NCI-H128 (cell line): ENCODE measurements at regions not wholly inside any gene's neighbourhood (a gene's known extent, or its start where the extent isn't known, plus 50 kb on each side); places are given as distances from the start of the nearest gene placed in this dataset.

Source experiments
- DNase-seq: peaks from one replicate; lab custom pipeline; 2025; ENCODE audit not compliant: unreplicated experiment; lab: John Stamatoyannopoulos, UW

DNA sequence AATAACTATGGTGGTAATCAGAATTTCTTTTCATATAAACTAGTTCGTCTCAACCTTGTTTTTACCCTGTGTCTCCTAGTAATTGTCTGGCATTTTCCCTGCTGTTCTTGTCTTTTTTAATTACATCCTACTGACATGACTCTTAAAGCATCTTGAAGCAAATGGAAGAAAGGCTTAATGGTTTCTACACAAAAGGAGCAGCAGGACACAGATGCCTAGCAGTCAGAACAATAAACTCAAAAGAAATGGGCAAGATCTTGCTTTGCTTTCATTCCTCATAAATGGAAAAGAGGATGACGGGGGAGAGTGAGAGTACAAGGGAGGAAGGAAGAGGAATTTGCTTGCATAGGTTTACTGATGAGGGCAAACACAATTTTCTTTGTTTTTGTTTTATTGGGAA is 293.2 kb upstream of the EMCN start:
- no peak for DNase-seq

GRCh38 chr4:100809506-100809905 is 291.7 kb upstream of the EMCN start:
- DNase-seq: no peak

- no peak for DNase-seq
Measured at GRCh38 chr4:100806988-100807387, 289.2 kb upstream of the EMCN start.

- DNase-seq: no peak
Measured at GRCh38 chr4:100805538-100805937, 287.7 kb upstream of the EMCN start.

GRCh38 chr4:100804576-100805360 is 286.9 kb upstream of the EMCN start:
- no peak for DNase-seq

- DNase-seq: no peak
Measured at GRCh38 chr4:100803751-100804150, 285.9 kb upstream of the EMCN start.

DNA sequence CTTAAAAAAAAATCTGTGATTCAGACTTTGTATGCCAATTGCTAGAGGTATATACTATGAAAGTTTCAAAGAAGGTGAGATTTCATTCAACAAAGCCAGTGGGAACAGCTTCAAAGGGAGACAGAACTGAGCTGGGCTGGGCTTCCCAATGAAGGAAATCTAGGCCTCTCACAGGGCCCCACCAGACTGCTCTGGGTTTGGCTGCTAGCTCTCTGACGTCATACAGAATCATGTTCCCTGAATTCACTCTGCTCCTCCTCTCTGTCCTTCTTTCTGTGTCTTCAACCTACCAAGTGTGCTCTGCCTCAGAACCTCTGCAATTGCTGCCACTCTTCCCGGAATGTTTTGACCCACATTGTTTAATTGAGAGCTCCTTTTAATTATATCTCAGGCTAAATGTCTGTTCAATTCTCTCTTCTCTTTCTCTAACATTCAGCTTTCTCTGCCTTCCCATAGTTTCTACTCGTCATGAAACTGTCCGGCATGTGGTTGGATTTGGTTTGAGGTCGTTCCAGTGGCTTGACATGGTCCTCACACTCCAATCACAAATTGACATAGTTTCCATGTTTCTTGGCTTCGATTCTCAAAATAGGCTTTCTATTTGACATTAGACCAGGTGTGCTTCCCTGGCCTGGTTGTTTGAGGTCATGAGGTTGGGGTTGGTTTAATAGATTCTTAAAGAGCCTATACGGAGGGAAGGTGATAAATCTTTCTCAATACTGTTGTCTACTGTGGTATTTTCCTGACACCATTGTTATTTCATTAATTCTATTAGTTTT is 282.1 kb upstream of the EMCN start:
- DNase-seq: no peak

- no peak for DNase-seq
Measured at GRCh38 chr4:100797791-100798190, 280.0 kb upstream of the EMCN start.

DNA sequence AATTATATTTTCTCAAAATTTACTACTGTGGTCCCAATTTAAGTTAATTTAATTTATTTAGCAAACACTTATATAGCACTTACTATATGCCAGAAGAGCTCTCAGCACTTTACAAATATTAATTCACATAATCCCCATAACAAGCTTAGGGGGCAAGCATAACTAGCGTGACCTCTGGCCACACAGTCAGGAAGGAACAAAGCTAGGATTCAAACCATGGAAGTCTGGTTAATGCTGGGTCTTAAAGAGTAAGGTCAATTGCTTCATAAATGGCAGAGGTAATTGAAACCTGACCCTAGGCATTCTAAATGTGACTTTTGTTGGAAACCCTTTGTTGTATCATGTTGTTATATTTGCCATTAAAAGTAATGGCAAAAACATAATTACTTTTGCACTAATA is 279.5 kb upstream of the EMCN start:
- no peak for DNase-seq

DNA sequence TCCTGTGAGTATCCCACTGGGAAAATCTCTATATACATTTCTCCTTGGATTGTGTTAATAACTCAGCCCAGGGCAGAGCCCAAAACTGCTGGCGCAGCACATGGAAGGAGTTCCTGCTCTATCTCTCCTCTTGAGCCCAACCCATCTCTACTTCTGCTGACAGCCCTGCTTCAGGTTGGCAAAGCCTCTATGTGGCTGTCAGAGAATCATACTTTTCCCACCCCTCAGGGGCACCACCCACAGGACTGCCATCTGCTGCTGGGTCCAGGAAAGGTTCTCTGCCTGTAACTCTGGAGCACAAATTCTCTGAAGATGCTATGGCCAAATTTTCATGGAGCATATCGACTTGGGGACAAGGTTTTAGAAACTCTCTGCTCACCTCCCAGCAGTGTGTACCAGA is 278.5 kb upstream of the EMCN start:
- no peak for DNase-seq

DNA sequence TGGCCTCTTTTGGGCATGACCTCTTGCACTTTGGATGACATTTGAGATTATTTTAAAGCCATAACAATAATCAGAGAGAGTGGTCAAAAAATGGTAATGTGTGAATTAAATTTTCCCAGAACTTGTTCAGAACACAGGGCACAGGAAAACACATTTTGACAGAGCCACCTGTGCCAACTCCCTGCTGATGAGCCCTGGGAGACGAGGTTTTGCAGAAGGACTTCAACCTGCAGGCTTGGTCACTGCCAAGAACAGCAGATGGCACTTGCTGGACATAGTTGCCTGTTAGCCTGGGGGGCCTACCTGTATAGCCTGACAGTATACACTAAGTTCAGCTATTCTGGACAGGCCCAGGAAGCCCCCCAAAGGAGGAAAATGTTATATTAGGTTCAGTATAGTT is 277.8 kb upstream of the EMCN start:
- DNase-seq: no peak

DNA sequence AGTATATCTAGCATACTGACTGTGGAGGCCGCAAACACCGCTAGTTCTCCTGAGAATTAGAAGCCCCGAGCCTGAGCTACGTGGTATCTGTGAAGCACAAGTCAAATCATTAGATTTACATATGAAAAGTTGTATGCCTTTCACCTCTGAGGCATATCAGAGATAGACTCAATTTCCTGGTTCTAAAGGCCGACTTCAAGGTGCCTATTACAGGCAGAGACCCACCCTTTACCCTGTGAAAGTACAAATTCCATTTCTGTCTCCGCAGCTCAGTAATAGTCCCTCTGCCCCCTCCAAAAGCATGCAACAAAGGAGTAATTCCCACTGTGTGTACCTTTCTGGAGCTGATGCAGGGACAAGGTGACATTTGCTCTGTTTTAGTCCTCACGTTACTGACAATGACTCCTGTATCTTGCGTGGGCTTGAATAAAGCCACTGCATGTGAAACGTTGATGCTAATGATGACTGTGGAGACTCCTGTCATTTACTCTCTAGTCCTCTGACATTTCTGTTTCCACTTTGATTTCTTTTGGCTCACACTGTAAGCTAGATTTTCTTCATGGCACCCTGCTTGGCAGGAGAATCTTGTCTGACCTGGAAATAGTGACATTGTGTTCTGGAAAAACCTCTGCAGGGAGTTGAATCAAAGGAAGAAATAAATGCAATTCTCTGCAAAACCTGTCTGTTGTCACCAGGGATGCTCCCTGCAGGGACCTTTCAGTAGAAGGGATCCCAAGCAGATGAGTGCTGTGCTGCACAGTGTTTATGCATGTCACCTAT is 273.2 kb upstream of the EMCN start:
- no peak for DNase-seq

DNA sequence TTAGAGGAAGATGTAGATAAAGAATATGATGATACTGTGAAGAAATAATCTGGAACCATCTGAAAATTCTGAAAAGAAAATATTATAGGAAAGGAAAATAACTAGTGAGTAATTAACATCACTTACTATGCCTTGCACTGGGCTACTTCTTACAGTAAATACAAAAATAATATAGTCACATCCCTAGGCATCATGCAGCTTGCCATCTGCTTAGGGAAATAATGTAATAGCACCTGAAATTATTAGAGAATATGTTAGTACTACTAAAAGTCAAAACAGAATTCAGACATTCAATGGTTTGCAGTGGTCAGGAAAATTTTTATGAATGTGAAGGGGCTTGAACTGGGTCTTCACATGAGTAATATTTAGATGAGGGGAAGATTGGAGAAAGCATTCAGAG is 272.2 kb upstream of the EMCN start:
- DNase-seq: no peak

DNA sequence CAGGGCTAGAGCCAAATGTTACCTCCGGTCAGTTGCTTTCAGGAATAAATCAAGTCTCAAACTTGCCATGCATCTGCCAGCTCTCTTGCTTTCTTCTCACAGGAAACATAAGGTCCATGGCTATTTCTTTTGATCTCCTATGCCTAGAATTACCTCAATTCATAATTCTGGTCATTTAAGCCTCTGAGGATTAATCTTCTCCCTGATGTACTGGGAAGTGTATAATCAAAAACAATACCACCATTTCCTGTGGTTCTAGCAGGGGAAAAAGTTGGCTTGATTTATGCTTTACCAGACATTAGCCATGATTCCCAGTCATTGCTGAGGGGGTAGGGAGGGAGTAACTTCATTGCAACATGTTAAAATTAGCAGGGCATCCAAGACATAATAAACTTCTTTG is 268.7 kb upstream of the EMCN start:
- DNase-seq: no peak

- no peak for DNase-seq
Measured at GRCh38 chr4:100782356-100782755, 264.5 kb upstream of the EMCN start.

DNA sequence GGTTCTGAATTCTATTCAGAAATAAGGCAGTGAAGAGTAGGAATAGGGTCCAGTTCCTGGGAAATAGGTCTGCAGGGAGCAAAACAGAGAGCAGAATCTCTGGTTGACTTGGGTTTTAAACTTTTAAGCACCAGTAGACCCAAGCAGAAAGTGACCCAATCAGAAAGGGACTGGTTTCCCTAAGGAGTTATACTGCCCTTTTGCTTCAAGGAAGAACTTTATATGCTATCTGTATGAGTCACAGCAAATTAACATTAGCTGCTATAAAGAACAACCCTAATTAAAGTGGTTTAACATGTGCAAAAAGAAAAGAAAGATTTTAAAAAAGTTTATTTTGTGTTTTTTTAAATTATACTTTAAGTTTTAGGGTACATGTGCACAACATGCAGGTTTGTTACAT is 263.6 kb upstream of the EMCN start:
- DNase-seq: no peak

- DNase-seq: no peak
Measured at GRCh38 chr4:100780126-100780525, 262.3 kb upstream of the EMCN start.

- DNase-seq: no peak
Measured at GRCh38 chr4:100778431-100778830, 260.6 kb upstream of the EMCN start.

DNA sequence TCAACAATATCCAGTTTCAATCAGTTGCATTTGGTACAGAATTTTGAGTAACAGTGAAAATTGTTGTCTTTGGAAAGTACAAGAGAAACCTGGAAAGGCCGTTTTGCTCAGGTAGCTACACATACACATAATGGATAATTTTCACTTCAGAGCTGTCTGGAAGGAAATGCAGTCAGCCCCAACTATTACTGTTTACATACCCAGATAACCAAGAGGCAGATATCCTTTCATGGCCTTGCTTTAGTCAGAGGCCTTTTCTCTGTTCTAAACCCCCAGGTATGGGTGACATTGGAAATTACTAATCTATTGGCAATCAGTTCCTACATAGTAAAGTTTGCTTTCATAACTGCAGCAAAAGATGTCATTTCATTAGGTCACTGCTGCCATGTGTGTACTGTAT is 244.9 kb upstream of the EMCN start:
- DNase-seq: no peak

GRCh38 chr4:100754751-100755150 is 236.9 kb upstream of the EMCN start:
- no peak for DNase-seq

DNA sequence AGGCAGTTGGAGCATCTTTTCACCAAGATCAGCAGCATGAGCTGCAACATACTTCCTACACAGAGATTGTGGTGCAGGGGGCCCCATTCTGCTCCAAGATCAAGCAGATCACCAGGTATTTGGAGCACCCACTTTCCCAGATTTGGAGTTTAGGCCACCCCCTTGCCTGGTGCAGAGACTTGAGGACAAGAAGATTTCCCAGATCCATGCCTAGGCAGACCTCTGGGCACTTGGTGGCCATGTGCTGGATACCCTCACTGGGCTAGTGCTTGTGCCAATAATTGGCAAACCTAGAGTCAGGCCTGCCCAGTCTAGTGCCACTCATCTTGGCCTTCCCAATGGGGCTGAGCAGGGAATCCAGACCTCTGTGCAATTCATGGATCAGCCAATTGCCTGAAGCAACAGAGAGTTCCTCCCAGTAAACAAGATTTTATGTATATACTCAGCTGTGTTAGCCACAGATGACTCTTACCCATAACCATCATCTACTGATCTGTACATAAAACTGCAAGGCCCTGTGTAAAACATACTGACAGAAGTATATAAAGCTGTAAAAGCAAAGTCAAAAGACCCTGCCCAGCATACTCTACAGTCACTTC is 228.4 kb upstream of the EMCN start:
- DNase-seq: no peak
